ENCODE measurements at regions not wholly inside any gene's neighbourhood (a gene's known extent, or its start where the extent isn't known, plus 50 kb on each side); places are given as distances from the start of the nearest gene placed in this dataset.
A peak's percentile ranks its signal among the peaks of the same experiment; 100 is the strongest.

GRCh38 chr2:196277002-196277401 lies 105.6 kb upstream of the STK17B start:
- TF ChIP-seq CTCF (IDR thresholded peaks at IDR 0.05) (peak; percentile 52 to 73 (median 62)), POLR2A (IDR thresholded peaks at IDR 0.05) (no peak), POLR2AphosphoS5 (IDR thresholded peaks at IDR 0.05) (no peak)

All from transverse colon (tissue), 4 donors.